Parathyroid adenoma (tissue), 2 donors: ENCODE measurements at regions not wholly inside any gene's neighbourhood (a gene's known extent, or its start where the extent isn't known, plus 50 kb on each side); places are given as distances from the start of the nearest gene placed in this dataset.

Experiments
- H2AFZ ChIP-seq: fragments of 300-600 bp; sonication (generic); one replicate; pipeline ENCODE4 v1.7.0; 2017; ENCODE audit warnings: antibody characterized with exemption, mild to moderate bottlenecking
- H3K27ac ChIP-seq: fragments of 300-600 bp; sonication (generic); one replicate; pipeline ENCODE4 v1.7.0; 2017
- H3K27me3 ChIP-seq: fragments of 300-600 bp; sonication (generic); one replicate; pipeline ENCODE4 v1.7.0; 2017; ENCODE audit warnings: low read length; ENCODE audit not compliant: control insufficient read depth, insufficient read depth
- H3K36me3 ChIP-seq: fragments of 300-600 bp; sonication (generic); one replicate; pipeline ENCODE4 v1.7.0; 2017; ENCODE audit warnings: low read length; ENCODE audit not compliant: control insufficient read depth, insufficient read depth
- H3K4me1 ChIP-seq: fragments of 300-600 bp; sonication (generic); one replicate; pipeline ENCODE4 v1.7.0; 2017; ENCODE audit warnings: control low read depth
- H3K4me2 ChIP-seq: fragments of 300-600 bp; sonication (generic); one replicate; pipeline ENCODE4 v1.7.0; 2017; ENCODE audit warnings: low read length
- H3K4me3 ChIP-seq: fragments of 300-600 bp; sonication (generic); one replicate; pipeline ENCODE4 v1.7.0; 2017; ENCODE audit warnings: low read depth, low read length
- H3K79me2 ChIP-seq: fragments of 300-600 bp; sonication (generic); one replicate; pipeline ENCODE4 v1.7.0; 2017; ENCODE audit warnings: control low read depth
- H3K9ac ChIP-seq: fragments of 300-600 bp; sonication (generic); one replicate; pipeline ENCODE4 v1.7.0; 2017; ENCODE audit warnings: mild to moderate bottlenecking
- H3K9me3 ChIP-seq: fragments of 300-600 bp; sonication (generic); one replicate; pipeline ENCODE4 v1.7.0; 2017; ENCODE audit warnings: low read length; ENCODE audit not compliant: control insufficient read depth
- CTCF ChIP-seq: fragments of 300-600 bp; sonication (generic); IDR thresholded peaks from one replicate; pipeline ENCODE4 v1.7.0; 2017; ENCODE audit warnings: antibody characterized with exemption, mild to moderate bottlenecking
- donor health status: primary hyperparathyroidism.

GRCh38 chr2:239748811-239749210 is 276.3 kb downstream of the NDUFA10 start:
- Histone ChIP-seq H3K9ac (no peak overlapping the region), H3K9me3 (no peaks in the 10 kb centered on the region), H3K4me3 (no peak overlapping the region), H3K79me2 (no peaks in the 10 kb centered on the region), H2AFZ (no peak overlapping the region), H3K36me3 (no peaks in the 10 kb centered on the region), H3K27ac (no peak overlapping the region), H3K4me1 (no peaks in the 10 kb centered on the region), H3K4me2 (no peak overlapping the region), H3K27me3 (peaks cover 4% of the 10 kb centered on the region)
- TF ChIP-seq CTCF = no peak

GRCh38 chr2:239747771-239748170 is 277.4 kb downstream of the NDUFA10 start:
- Histone ChIP-seq H3K4me3 (no peak overlapping the region), H3K4me2 (no peak overlapping the region), H3K4me1 (no peaks in the 10 kb centered on the region), H2AFZ (no peak overlapping the region), H3K27me3 (peaks cover 4% of the 10 kb centered on the region), H3K36me3 (no peaks in the 10 kb centered on the region), H3K27ac (no peak overlapping the region), H3K9ac (no peak overlapping the region), H3K79me2 (no peaks in the 10 kb centered on the region), H3K9me3 (no peaks in the 10 kb centered on the region)
- TF ChIP-seq CTCF = no peak

GRCh38 chr2:239747274-239747673 is 277.9 kb downstream of the NDUFA10 start:
- no peaks in the 10 kb centered on the region for H3K4me1 ChIP-seq
- H2AFZ ChIP-seq = no peak overlapping the region
- H3K9me3 ChIP-seq = no peaks in the 10 kb centered on the region
- peaks cover 4% of the 10 kb centered on the region for H3K27me3 ChIP-seq
- no peak overlapping the region for H3K4me3 ChIP-seq
- TF ChIP-seq CTCF = no peak
- H3K79me2 ChIP-seq = no peaks in the 10 kb centered on the region
- no peak overlapping the region for H3K4me2 ChIP-seq
- H3K27ac ChIP-seq = no peak overlapping the region
- no peaks in the 10 kb centered on the region for H3K36me3 ChIP-seq
- H3K9ac ChIP-seq = no peak overlapping the region

- no peak for TF ChIP-seq CTCF
- Histone ChIP-seq H3K36me3 (no peaks in the 10 kb centered on the region), H3K27me3 (peaks cover 4% of the 10 kb centered on the region), H3K4me2 (no peak overlapping the region), H2AFZ (no peak overlapping the region), H3K9me3 (no peaks in the 10 kb centered on the region), H3K27ac (no peak overlapping the region), H3K4me3 (no peak overlapping the region), H3K4me1 (no peaks in the 10 kb centered on the region), H3K79me2 (no peaks in the 10 kb centered on the region), H3K9ac (no peak overlapping the region)
Observed at GRCh38 chr2:239746559-239747246, 278.4 kb downstream of the NDUFA10 start.
